ENCODE measurements at regions not wholly inside any gene's neighbourhood (a gene's known extent, or its start where the extent isn't known, plus 50 kb on each side); places are given as distances from the start of the nearest gene placed in this dataset.

DNA sequence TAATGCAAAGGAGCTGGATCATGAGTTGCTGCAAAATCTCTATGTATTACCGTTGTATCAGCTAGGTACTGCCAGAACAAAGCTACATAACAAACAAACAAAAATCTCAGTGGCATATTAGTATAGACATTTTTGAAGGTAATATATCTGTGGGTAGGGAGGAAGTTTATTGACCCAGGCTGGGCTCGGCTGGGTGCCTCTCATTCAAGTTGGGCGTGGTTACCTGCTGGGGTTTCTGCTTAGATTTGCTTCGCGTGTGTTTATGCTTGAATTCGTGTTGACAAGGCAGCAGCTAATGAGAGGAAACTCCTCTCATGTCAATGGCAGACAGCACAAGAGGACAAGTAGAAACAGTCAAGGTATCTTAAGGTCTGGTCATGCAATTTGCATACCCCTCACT is 520.7 kb downstream of the SOX5 start:
- H3K9ac ChIP-seq (ENCODE audit: low read depth in 1 of 2, low read length in 2 of 2), result no peak overlapping the region
- no peaks in the 10 kb centered on the region for H3K36me3 ChIP-seq (ENCODE audit: control insufficient read depth in 4 of 4, insufficient read depth in 3 of 4, low read depth in 1 of 4, low read length in 3 of 4)
- peaks cover 0 to 10% (median 6%) of the 10 kb centered on the region in 4 donors for H3K4me1 ChIP-seq (ENCODE audit: control insufficient read depth in 4 of 4, insufficient read depth in 4 of 4, low read length in 3 of 4)
- no peaks in the 10 kb centered on the region for H3K9me3 ChIP-seq (ENCODE audit: control insufficient read depth in 4 of 4, low read length in 3 of 4)
- no peak for DNase-seq (ENCODE audit: low spot score)
- TF ChIP-seq SP1 (IDR thresholded peaks at IDR 0.05) (no peak), HNF4G (IDR thresholded peaks at IDR 0.05) (no peak), FOXA1 (IDR thresholded peaks at IDR 0.05) (no peak), JUND (IDR thresholded peaks at IDR 0.05) (no peak), RXRA (IDR thresholded peaks at IDR 0.05) (no peak)
- TF ChIP-seq, protein P1, sequence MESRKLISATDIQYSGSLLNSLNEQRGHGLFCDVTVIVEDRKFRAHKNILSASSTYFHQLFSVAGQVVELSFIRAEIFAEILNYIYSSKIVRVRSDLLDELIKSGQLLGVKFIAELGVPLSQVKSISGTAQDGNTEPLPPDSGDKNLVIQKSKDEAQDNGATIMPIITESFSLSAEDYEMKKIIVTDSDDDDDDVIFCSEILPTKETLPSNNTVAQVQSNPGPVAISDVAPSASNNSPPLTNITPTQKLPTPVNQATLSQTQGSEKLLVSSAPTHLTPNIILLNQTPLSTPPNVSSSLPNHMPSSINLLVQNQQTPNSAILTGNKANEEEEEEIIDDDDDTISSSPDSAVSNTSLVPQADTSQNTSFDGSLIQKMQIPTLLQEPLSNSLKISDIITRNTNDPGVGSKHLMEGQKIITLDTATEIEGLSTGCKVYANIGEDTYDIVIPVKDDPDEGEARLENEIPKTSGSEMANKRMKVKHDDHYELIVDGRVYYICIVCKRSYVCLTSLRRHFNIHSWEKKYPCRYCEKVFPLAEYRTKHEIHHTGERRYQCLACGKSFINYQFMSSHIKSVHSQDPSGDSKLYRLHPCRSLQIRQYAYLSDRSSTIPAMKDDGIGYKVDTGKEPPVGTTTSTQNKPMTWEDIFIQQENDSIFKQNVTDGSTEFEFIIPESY (IDR thresholded peaks at IDR 0.05), result no peak
- H3K27ac ChIP-seq (ENCODE audit: low read depth in 1 of 2, low read length in 2 of 2), result no peak overlapping the region
- H3K27me3 ChIP-seq (ENCODE audit: control insufficient read depth in 4 of 4, insufficient read depth in 4 of 4, low read length in 3 of 4), result no peaks in the 10 kb centered on the region
- 90% methylated on average over 6 of the region's 6 CpGs for WGBS
- H3K4me3 ChIP-seq (ENCODE audit: low read depth in 1 of 3, low read length in 3 of 3), result no peak overlapping the region

DNA sequence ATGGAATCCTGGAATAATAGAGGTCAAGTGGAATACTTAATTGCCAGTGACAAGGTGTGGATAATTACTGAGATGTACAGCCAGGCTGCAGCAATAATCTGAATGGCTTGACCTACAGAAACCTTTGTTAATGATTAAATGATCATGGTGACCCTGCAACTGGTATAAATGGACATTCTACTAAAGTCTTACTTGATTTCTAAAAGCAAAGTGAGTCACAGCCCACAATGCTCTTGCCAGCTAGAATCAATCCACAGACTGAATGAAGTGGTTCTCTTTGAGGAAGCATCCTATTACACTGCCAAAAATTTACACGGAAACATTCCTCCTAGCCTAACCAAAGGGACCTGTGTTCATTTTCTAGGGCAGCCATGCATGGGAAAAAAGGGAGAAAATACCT is 518.5 kb downstream of the SOX5 start:
- TF ChIP-seq, protein P2, sequence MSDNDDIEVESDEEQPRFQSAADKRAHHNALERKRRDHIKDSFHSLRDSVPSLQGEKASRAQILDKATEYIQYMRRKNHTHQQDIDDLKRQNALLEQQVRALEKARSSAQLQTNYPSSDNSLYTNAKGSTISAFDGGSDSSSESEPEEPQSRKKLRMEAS (IDR thresholded peaks at IDR 0.05), result no peak
- TF ChIP-seq, protein P3, sequence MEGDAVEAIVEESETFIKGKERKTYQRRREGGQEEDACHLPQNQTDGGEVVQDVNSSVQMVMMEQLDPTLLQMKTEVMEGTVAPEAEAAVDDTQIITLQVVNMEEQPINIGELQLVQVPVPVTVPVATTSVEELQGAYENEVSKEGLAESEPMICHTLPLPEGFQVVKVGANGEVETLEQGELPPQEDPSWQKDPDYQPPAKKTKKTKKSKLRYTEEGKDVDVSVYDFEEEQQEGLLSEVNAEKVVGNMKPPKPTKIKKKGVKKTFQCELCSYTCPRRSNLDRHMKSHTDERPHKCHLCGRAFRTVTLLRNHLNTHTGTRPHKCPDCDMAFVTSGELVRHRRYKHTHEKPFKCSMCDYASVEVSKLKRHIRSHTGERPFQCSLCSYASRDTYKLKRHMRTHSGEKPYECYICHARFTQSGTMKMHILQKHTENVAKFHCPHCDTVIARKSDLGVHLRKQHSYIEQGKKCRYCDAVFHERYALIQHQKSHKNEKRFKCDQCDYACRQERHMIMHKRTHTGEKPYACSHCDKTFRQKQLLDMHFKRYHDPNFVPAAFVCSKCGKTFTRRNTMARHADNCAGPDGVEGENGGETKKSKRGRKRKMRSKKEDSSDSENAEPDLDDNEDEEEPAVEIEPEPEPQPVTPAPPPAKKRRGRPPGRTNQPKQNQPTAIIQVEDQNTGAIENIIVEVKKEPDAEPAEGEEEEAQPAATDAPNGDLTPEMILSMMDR (IDR thresholded peaks at IDR 0.05; ENCODE audit: low read depth, low read length, missing input control), result no peak
- no peak for TF ChIP-seq NR2F2 (IDR thresholded peaks at IDR 0.05)
- TF ChIP-seq RAD21 (IDR thresholded peaks at IDR 0.05), result no peak
- TF ChIP-seq TAF1 (conservative IDR thresholded peaks at IDR 0.05), result no peak
- TF ChIP-seq, protein P1 (IDR thresholded peaks at IDR 0.05), result no peak
- TF ChIP-seq, protein P4, sequence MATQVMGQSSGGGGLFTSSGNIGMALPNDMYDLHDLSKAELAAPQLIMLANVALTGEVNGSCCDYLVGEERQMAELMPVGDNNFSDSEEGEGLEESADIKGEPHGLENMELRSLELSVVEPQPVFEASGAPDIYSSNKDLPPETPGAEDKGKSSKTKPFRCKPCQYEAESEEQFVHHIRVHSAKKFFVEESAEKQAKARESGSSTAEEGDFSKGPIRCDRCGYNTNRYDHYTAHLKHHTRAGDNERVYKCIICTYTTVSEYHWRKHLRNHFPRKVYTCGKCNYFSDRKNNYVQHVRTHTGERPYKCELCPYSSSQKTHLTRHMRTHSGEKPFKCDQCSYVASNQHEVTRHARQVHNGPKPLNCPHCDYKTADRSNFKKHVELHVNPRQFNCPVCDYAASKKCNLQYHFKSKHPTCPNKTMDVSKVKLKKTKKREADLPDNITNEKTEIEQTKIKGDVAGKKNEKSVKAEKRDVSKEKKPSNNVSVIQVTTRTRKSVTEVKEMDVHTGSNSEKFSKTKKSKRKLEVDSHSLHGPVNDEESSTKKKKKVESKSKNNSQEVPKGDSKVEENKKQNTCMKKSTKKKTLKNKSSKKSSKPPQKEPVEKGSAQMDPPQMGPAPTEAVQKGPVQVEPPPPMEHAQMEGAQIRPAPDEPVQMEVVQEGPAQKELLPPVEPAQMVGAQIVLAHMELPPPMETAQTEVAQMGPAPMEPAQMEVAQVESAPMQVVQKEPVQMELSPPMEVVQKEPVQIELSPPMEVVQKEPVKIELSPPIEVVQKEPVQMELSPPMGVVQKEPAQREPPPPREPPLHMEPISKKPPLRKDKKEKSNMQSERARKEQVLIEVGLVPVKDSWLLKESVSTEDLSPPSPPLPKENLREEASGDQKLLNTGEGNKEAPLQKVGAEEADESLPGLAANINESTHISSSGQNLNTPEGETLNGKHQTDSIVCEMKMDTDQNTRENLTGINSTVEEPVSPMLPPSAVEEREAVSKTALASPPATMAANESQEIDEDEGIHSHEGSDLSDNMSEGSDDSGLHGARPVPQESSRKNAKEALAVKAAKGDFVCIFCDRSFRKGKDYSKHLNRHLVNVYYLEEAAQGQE (IDR thresholded peaks at IDR 0.05), result no peak
- TF ChIP-seq RXRA (IDR thresholded peaks at IDR 0.05), result peak; percentile 43 to 60
- TF ChIP-seq GABPA (IDR thresholded peaks at IDR 0.05 in 1 of 2, conservative IDR thresholded peaks at IDR 0.05 in 1 of 2), result no peak
- TF ChIP-seq HNF4A (conservative IDR thresholded peaks at IDR 0.05), result peak in 1 of 2 donors; percentile 25
- peak in 1 of 2 donors; percentile 20 for TF ChIP-seq JUND (IDR thresholded peaks at IDR 0.05)
- TF ChIP-seq FOXA2 (IDR thresholded peaks at IDR 0.05), result no peak
- TF ChIP-seq FOXA1 (IDR thresholded peaks at IDR 0.05), result no peak
- Histone ChIP-seq H3K9me3 (ENCODE audit: control insufficient read depth in 4 of 4, low read length in 3 of 4) (no peaks in the 10 kb centered on the region), H3K9ac (ENCODE audit: low read depth in 1 of 2, low read length in 2 of 2) (no peak overlapping the region), H3K4me3 (ENCODE audit: low read depth in 1 of 3, low read length in 3 of 3) (no peak overlapping the region), H3K36me3 (ENCODE audit: control insufficient read depth in 4 of 4, insufficient read depth in 3 of 4, low read depth in 1 of 4, low read length in 3 of 4) (no peaks in the 10 kb centered on the region), H3K27me3 (ENCODE audit: control insufficient read depth in 4 of 4, insufficient read depth in 4 of 4, low read length in 3 of 4) (no peaks in the 10 kb centered on the region), H3K4me1 (ENCODE audit: control insufficient read depth in 4 of 4, insufficient read depth in 4 of 4, low read length in 3 of 4) (peaks cover 0 to 10% (median 6%) of the 10 kb centered on the region in 4 donors), H3K27ac (ENCODE audit: low read depth in 1 of 2, low read length in 2 of 2) (no peak overlapping the region)
- no peak for DNase-seq (ENCODE audit: low spot score)
- WGBS, result 56% methylated on average over 1 of the region's 1 CpG

Measured in liver (tissue), 8 donors.